ENCODE measurements at regions not wholly inside any gene's neighbourhood (a gene's known extent, or its start where the extent isn't known, plus 50 kb on each side); places are given as distances from the start of the nearest gene placed in this dataset.

GRCh38 chr3:159114582-159114981 lies 312.7 kb downstream of the MFSD1 start:
- Mint-ChIP-seq H3K4me1 (ENCODE audit: low read depth) (no peaks in the 10 kb centered on the region), H3K36me3 (ENCODE audit: low read depth) (no peaks in the 10 kb centered on the region), H3K27ac (no peak overlapping the region), H3K4me3 (no peak overlapping the region), H3K27me3 (ENCODE audit: low read depth) (peaks cover 3% of the 10 kb centered on the region), H3K9me3 (no peaks in the 10 kb centered on the region)
- no peak for DNase-seq
- CTCF ChIA-PET = no interaction called here
- intact Hi-C loops (cut with micrococcal nuclease) = no loop called here

- Mint-ChIP-seq H3K27me3 (ENCODE audit: low read depth) (no peaks in the 10 kb centered on the region), H3K4me3 (no peak overlapping the region), H3K36me3 (ENCODE audit: low read depth) (no peaks in the 10 kb centered on the region), H3K9me3 (peaks cover 3% of the 10 kb centered on the region), H3K4me1 (ENCODE audit: low read depth) (no peaks in the 10 kb centered on the region), H3K27ac (no peak overlapping the region)
- DNase-seq = no peak
- intact Hi-C loops (cut with micrococcal nuclease) = no loop called here
- CTCF ChIA-PET = no interaction called here
Observed at GRCh38 chr3:159123877-159124276, 322.0 kb downstream of the MFSD1 start.

GRCh38 chr3:159126261-159127020 lies 324.6 kb downstream of the MFSD1 start:
- H3K27me3 Mint-ChIP-seq (ENCODE audit: low read depth) = no peaks in the 10 kb centered on the region
- no peak for DNase-seq
- H3K9me3 Mint-ChIP-seq = peaks cover 3% of the 10 kb centered on the region
- H3K36me3 Mint-ChIP-seq (ENCODE audit: low read depth) = no peaks in the 10 kb centered on the region
- CTCF ChIA-PET = no interaction called here
- H3K4me3 Mint-ChIP-seq = no peak overlapping the region
- intact Hi-C loops (cut with micrococcal nuclease) = no loop called here
- H3K27ac Mint-ChIP-seq = no peak overlapping the region
- no peaks in the 10 kb centered on the region for H3K4me1 Mint-ChIP-seq (ENCODE audit: low read depth)

- Mint-ChIP-seq H3K36me3 (ENCODE audit: low read depth) (no peaks in the 10 kb centered on the region), H3K27me3 (ENCODE audit: low read depth) (no peaks in the 10 kb centered on the region), H3K27ac (no peak overlapping the region), H3K4me1 (ENCODE audit: low read depth) (no peaks in the 10 kb centered on the region), H3K9me3 (peaks cover 3% of the 10 kb centered on the region), H3K4me3 (no peak overlapping the region)
- DNase-seq = no peak
- CTCF ChIA-PET = no interaction called here
- intact Hi-C loops (cut with micrococcal nuclease) = no loop called here
Observed at GRCh38 chr3:159127021-159127392, 325.2 kb downstream of the MFSD1 start.

GRCh38 chr3:159128628-159129027 lies 326.8 kb downstream of the MFSD1 start:
- peaks cover 1% of the 10 kb centered on the region for H3K9me3 Mint-ChIP-seq
- no peak overlapping the region for H3K27ac Mint-ChIP-seq
- intact Hi-C loops (cut with micrococcal nuclease) = no loop called here
- H3K4me3 Mint-ChIP-seq = no peak overlapping the region
- no peaks in the 10 kb centered on the region for H3K4me1 Mint-ChIP-seq (ENCODE audit: low read depth)
- DNase-seq = no peak
- H3K36me3 Mint-ChIP-seq (ENCODE audit: low read depth) = no peaks in the 10 kb centered on the region
- CTCF ChIA-PET = no interaction called here
- H3K27me3 Mint-ChIP-seq (ENCODE audit: low read depth) = no peaks in the 10 kb centered on the region

- intact Hi-C loops (cut with micrococcal nuclease) = loop anchor here (5.0 kb wide), 1 partner anchor 132 kb away; no protein-coding TSS in a partner anchor
- CTCF ChIA-PET = no interaction called here
- no peak for DNase-seq
- peaks cover under 1% of the 10 kb centered on the region for H3K9me3 Mint-ChIP-seq
- H3K4me3 Mint-ChIP-seq = no peak overlapping the region
- no peaks in the 10 kb centered on the region for H3K36me3 Mint-ChIP-seq (ENCODE audit: low read depth)
- no peak overlapping the region for H3K27ac Mint-ChIP-seq
- no peaks in the 10 kb centered on the region for H3K27me3 Mint-ChIP-seq (ENCODE audit: low read depth)
- H3K4me1 Mint-ChIP-seq (ENCODE audit: low read depth) = no peaks in the 10 kb centered on the region
Observed at GRCh38 chr3:159130108-159130507, 328.3 kb downstream of the MFSD1 start.

GRCh38 chr3:159131376-159131775 lies 329.5 kb downstream of the MFSD1 start:
- Mint-ChIP-seq H3K27me3 (ENCODE audit: low read depth) (peaks cover 3% of the 10 kb centered on the region), H3K36me3 (ENCODE audit: low read depth) (no peaks in the 10 kb centered on the region), H3K27ac (no peak overlapping the region), H3K4me1 (ENCODE audit: low read depth) (no peaks in the 10 kb centered on the region), H3K4me3 (no peak overlapping the region), H3K9me3 (no peaks in the 10 kb centered on the region)
- DNase-seq = no peak
- CTCF ChIA-PET = no interaction called here
- intact Hi-C loops (cut with micrococcal nuclease) = loop anchor here (5.0 kb wide), 1 partner anchor 131 kb away; no protein-coding TSS in a partner anchor

- H3K36me3 Mint-ChIP-seq (ENCODE audit: low read depth) = no peaks in the 10 kb centered on the region
- intact Hi-C loops (cut with micrococcal nuclease) = no loop called here
- H3K4me1 Mint-ChIP-seq (ENCODE audit: low read depth) = no peaks in the 10 kb centered on the region
- DNase-seq = no peak
- no peak overlapping the region for H3K4me3 Mint-ChIP-seq
- H3K9me3 Mint-ChIP-seq = no peaks in the 10 kb centered on the region
- no peak overlapping the region for H3K27ac Mint-ChIP-seq
- peaks cover 3% of the 10 kb centered on the region for H3K27me3 Mint-ChIP-seq (ENCODE audit: low read depth)
- CTCF ChIA-PET = no interaction called here
Observed at GRCh38 chr3:159137949-159138348, 336.1 kb downstream of the MFSD1 start.

- intact Hi-C loops (cut with micrococcal nuclease) = no loop called here
- no peaks in the 10 kb centered on the region for H3K4me1 Mint-ChIP-seq (ENCODE audit: low read depth)
Observed at GRCh38 chr3:159139326-159139725, 337.5 kb downstream of the MFSD1 start.

GRCh38 chr3:159144472-159144871 lies 342.6 kb downstream of the MFSD1 start:
- H3K9me3 Mint-ChIP-seq = peaks cover 3% of the 10 kb centered on the region
- intact Hi-C loops (cut with micrococcal nuclease) = no loop called here
- CTCF ChIA-PET = no interaction called here

More at GRCh38 chr3:159139326-159139725, 337.5 kb downstream of the MFSD1 start:
- Mint-ChIP-seq H3K9me3 (no peaks in the 10 kb centered on the region), H3K27ac (no peak overlapping the region), H3K36me3 (ENCODE audit: low read depth) (no peaks in the 10 kb centered on the region), H3K4me3 (no peak overlapping the region), H3K27me3 (ENCODE audit: low read depth) (peaks cover 3% of the 10 kb centered on the region)
- CTCF ChIA-PET = interaction anchor here (1.2 kb wide), 1 partner anchor 121 kb away, joined by 3 read pairs; no protein-coding TSS in a partner anchor
- DNase-seq = no peak

GRCh38 chr3:159144891-159145290 lies 343.0 kb downstream of the MFSD1 start:
- no peak overlapping the region for H3K4me3 Mint-ChIP-seq
- no peak for DNase-seq
- CTCF ChIA-PET = no interaction called here
- H3K27ac Mint-ChIP-seq = no peak overlapping the region
- peaks cover 3% of the 10 kb centered on the region for H3K9me3 Mint-ChIP-seq
- no peaks in the 10 kb centered on the region for H3K36me3 Mint-ChIP-seq (ENCODE audit: low read depth)
- no peaks in the 10 kb centered on the region for H3K4me1 Mint-ChIP-seq (ENCODE audit: low read depth)
- H3K27me3 Mint-ChIP-seq (ENCODE audit: low read depth) = no peaks in the 10 kb centered on the region
- intact Hi-C loops (cut with micrococcal nuclease) = no loop called here

More at GRCh38 chr3:159144472-159144871, 342.6 kb downstream of the MFSD1 start:
- Mint-ChIP-seq H3K4me3 (no peak overlapping the region), H3K27ac (no peak overlapping the region), H3K36me3 (ENCODE audit: low read depth) (no peaks in the 10 kb centered on the region), H3K27me3 (ENCODE audit: low read depth) (no peaks in the 10 kb centered on the region), H3K4me1 (ENCODE audit: low read depth) (no peaks in the 10 kb centered on the region)
- no peak for DNase-seq

GRCh38 chr3:159146392-159146791 lies 344.5 kb downstream of the MFSD1 start:
- peaks cover 3% of the 10 kb centered on the region for H3K9me3 Mint-ChIP-seq

GRCh38 chr3:159146856-159147435 lies 345.1 kb downstream of the MFSD1 start:
- Mint-ChIP-seq H3K36me3 (ENCODE audit: low read depth) (no peaks in the 10 kb centered on the region), H3K27ac (no peak overlapping the region), H3K4me3 (no peak overlapping the region), H3K9me3 (peaks cover 3% of the 10 kb centered on the region), H3K4me1 (ENCODE audit: low read depth) (no peaks in the 10 kb centered on the region), H3K27me3 (ENCODE audit: low read depth) (no peaks in the 10 kb centered on the region)
- intact Hi-C loops (cut with micrococcal nuclease) = no loop called here
- DNase-seq = no peak
- CTCF ChIA-PET = no interaction called here

More at GRCh38 chr3:159146392-159146791, 344.5 kb downstream of the MFSD1 start:
- no peaks in the 10 kb centered on the region for H3K4me1 Mint-ChIP-seq (ENCODE audit: low read depth)
- no peaks in the 10 kb centered on the region for H3K27me3 Mint-ChIP-seq (ENCODE audit: low read depth)
- H3K4me3 Mint-ChIP-seq = no peak overlapping the region
- DNase-seq = no peak
- no peak overlapping the region for H3K27ac Mint-ChIP-seq
- no peaks in the 10 kb centered on the region for H3K36me3 Mint-ChIP-seq (ENCODE audit: low read depth)
- intact Hi-C loops (cut with micrococcal nuclease) = no loop called here
- CTCF ChIA-PET = no interaction called here
